ENCODE measurements at regions not wholly inside any gene's neighbourhood (a gene's known extent, or its start where the extent isn't known, plus 50 kb on each side); places are given as distances from the start of the nearest gene placed in this dataset.

DNA sequence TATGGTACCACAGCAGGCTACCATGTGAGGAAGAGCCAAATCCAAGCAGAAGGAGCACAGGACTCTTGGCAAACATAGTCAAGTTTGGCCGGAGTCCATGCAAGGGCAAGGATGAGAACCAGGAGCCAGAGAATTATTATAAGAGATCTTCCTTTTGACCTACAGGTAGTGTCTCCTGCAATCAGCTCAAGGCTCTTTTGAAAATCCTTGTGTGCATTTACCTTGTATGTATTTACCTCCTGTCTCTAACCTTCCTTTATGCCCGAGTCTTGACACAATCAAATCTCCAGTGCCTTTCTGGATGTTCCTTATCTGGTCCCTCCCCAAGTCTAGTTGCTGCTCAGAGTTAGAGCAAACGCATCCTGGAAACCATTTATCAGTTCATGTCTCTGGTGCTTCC, 855.0 kb upstream of the CELF4 start:
- TF ChIP-seq EP300 (IDR thresholded peaks at IDR 0.05) (no peak), CTCF (IDR thresholded peaks at IDR 0.05) (no peak), POLR2A (IDR thresholded peaks at IDR 0.05) (no peak)
